CD4-positive, alpha-beta T cell treated with Interleukin-4 for 1 hour (primary cell): ENCODE measurements at regions not wholly inside any gene's neighbourhood (a gene's known extent, or its start where the extent isn't known, plus 50 kb on each side); places are given as distances from the start of the nearest gene placed in this dataset.
A peak's percentile ranks its signal among the peaks of the same experiment; 100 is the strongest.

ENCODE experiments used
- DNase-seq, 2 donors: peaks; one replicate each; pipeline ENCODE4 v3.0.0-alpha.2; 2020 to 2022

GRCh38 chrX:39938466-39938865 is 159.3 kb downstream of the BCOR start:
- DNase-seq: no peak

GRCh38 chrX:39939678-39940077 is 158.1 kb downstream of the BCOR start:
- no peak for DNase-seq

- no peak for DNase-seq
These were observed 156.3 kb downstream of the BCOR start for GRCh38 chrX:39941332-39941920.

- DNase-seq: no peak
These were observed 153.3 kb downstream of the BCOR start for GRCh38 chrX:39944416-39944815.

- no peak for DNase-seq
These were observed 152.0 kb downstream of the BCOR start for GRCh38 chrX:39945709-39946108.

GRCh38 chrX:39946822-39947221 is 150.9 kb downstream of the BCOR start:
- no peak for DNase-seq

GRCh38 chrX:39948582-39948981 is 149.2 kb downstream of the BCOR start:
- DNase-seq: no peak

GRCh38 chrX:39950018-39950688 is 147.6 kb downstream of the BCOR start:
- no peak for DNase-seq

- no peak for DNase-seq
These were observed 144.8 kb downstream of the BCOR start for GRCh38 chrX:39952989-39953388.

GRCh38 chrX:39953879-39954278 is 143.9 kb downstream of the BCOR start:
- no peak for DNase-seq

GRCh38 chrX:39954851-39955250 is 142.9 kb downstream of the BCOR start:
- DNase-seq: no peak

- peak in 1 of 2 donors; percentile 8 for DNase-seq
These were observed 142.1 kb downstream of the BCOR start for GRCh38 chrX:39955625-39956024.

GRCh38 chrX:39956803-39957394 is 140.9 kb downstream of the BCOR start:
- no peak for DNase-seq

GRCh38 chrX:39957816-39958566 is 139.8 kb downstream of the BCOR start:
- no peak for DNase-seq

- no peak for DNase-seq
These were observed 138.9 kb downstream of the BCOR start for GRCh38 chrX:39958850-39959249.

- DNase-seq: no peak
These were observed 137.5 kb downstream of the BCOR start for GRCh38 chrX:39960219-39960618.

- DNase-seq: no peak
These were observed 136.3 kb downstream of the BCOR start for GRCh38 chrX:39961441-39961840.

- no peak for DNase-seq
These were observed 132.6 kb downstream of the BCOR start for GRCh38 chrX:39965051-39965573.

- DNase-seq: no peak
These were observed 131.6 kb downstream of the BCOR start for GRCh38 chrX:39966176-39966575.

- no peak for DNase-seq
These were observed 130.4 kb downstream of the BCOR start for GRCh38 chrX:39967348-39967747.

GRCh38 chrX:39969099-39969818 is 128.5 kb downstream of the BCOR start:
- peak in 1 of 2 donors; percentile 0 for DNase-seq

- DNase-seq: no peak
These were observed 127.8 kb downstream of the BCOR start for GRCh38 chrX:39969819-39970504.
